Mesodermal cell (in vitro differentiated cells): ENCODE measurements at regions not wholly inside any gene's neighbourhood (a gene's known extent, or its start where the extent isn't known, plus 50 kb on each side); places are given as distances from the start of the nearest gene placed in this dataset.

Experiments used
- H3K27ac ChIP-seq: 2 replicates; pipeline ENCODE4 v1.7.0; 2013; ENCODE audit warnings: mild to moderate bottlenecking, low read depth, low read length, moderate library complexity; ENCODE audit not compliant: severe bottlenecking
- H3K36me3 ChIP-seq: 2 replicates; pipeline ENCODE4 v1.7.1; 2013; ENCODE audit warnings: mild to moderate bottlenecking, low read length, moderate library complexity; ENCODE audit not compliant: control insufficient read depth, insufficient read depth
- H3K4me1 ChIP-seq: one replicate; pipeline ENCODE4 v1.7.1; 2013; ENCODE audit warnings: mild to moderate bottlenecking, low read length; ENCODE audit not compliant: insufficient read depth, control insufficient read depth, poor library complexity, severe bottlenecking
- H3K4me3 ChIP-seq: 2 replicates; pipeline ENCODE4 v1.7.0; 2013; ENCODE audit warnings: low read length, control low read depth, mild to moderate bottlenecking; ENCODE audit not compliant: insufficient read depth, poor library complexity, severe bottlenecking; ENCODE audit errors: extremely low read depth
- H3K9me3 ChIP-seq: 2 replicates; pipeline ENCODE4 v1.7.1; 2013; ENCODE audit warnings: mild to moderate bottlenecking, low read length, moderate library complexity; ENCODE audit not compliant: control insufficient read depth
- whole genome bisulfite sequencing, 2 experiments: methylation state at CpG; one replicate each; pipeline ENCODE4 v1.1.5; 2013; ENCODE audit warnings: missing lambda C conversion rate in 2 of 2; ENCODE audit not compliant: insufficient coverage in 2 of 2; 5-methylcytosine and 5-hydroxymethylcytosine counted together

DNA sequence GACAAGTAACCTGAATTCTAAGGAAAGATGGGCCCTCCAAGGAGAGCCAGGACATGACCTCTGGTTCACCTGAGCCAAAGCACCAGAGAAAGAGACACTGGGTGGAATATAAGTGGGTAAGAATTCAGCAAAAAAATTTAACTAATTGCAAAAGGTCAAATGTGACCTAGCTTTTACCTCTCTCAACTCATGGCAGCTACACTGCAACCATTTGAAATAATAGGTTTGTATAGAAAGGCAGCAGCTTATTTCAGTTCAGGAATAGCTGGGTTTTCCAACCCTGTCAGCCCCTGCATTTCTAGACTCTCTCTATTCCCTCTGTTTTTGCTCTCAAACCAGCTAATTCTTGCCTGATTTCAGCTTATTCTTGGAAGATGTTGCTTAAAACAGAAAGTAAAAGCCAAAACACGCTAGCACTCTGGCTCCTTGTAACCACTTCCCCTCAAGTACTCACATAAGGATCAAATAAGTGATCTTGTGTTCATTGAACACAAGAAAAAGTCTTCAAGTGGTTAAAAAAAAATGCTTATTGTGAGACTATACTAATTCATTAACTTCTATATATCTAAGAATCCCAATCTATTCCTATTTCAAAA is 101.1 kb upstream of the NR4A3 start:
- Histone ChIP-seq H3K4me3 (no peak overlapping the region), H3K36me3 (no peaks in the 10 kb centered on the region), H3K9me3 (no peaks in the 10 kb centered on the region), H3K27ac (no peak overlapping the region), H3K4me1 (no peaks in the 10 kb centered on the region)
- WGBS, 2 experiments = no CpG with 5 or more reads among the region's 1 CpG

GRCh38 chr9:99721898-99722297 is 99.8 kb upstream of the NR4A3 start:
- Histone ChIP-seq H3K36me3 (no peaks in the 10 kb centered on the region), H3K9me3 (no peaks in the 10 kb centered on the region), H3K4me1 (no peaks in the 10 kb centered on the region), H3K4me3 (no peak overlapping the region), H3K27ac (no peak overlapping the region)
- WGBS, 2 experiments = 60 to 100% methylated on average over 1 of the region's 2 CpGs

DNA sequence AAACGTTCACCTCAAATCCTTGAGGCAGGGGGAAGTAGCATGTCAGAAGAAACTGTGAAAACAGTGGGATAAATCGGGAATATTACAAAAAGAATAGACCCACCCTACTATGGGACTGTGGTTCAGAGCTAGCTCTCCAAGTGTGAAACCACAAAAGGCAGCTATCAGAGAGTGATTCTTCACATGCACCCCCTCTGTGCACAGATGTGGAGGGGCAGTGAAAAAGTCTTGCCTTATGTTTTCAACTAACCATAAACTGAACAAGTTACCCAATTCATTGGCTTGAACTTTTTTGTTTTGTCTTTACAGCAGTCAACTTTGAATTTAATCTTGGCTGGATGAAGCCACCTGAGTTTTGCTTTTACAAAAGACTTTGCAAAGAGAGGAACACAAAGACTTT is 98.8 kb upstream of the NR4A3 start:
- no peak overlapping the region for H3K27ac ChIP-seq
- H3K4me3 ChIP-seq = no peak overlapping the region
- H3K4me1 ChIP-seq = no peaks in the 10 kb centered on the region
- no peaks in the 10 kb centered on the region for H3K9me3 ChIP-seq
- WGBS, 2 experiments = no CpG with 5 or more reads among the region's 2 CpGs
- H3K36me3 ChIP-seq = no peaks in the 10 kb centered on the region

- Histone ChIP-seq H3K9me3 (no peaks in the 10 kb centered on the region), H3K4me1 (no peaks in the 10 kb centered on the region), H3K4me3 (no peak overlapping the region), H3K36me3 (no peaks in the 10 kb centered on the region), H3K27ac (no peak overlapping the region)
Observed at GRCh38 chr9:99724640-99725039, 97.0 kb upstream of the NR4A3 start.

DNA sequence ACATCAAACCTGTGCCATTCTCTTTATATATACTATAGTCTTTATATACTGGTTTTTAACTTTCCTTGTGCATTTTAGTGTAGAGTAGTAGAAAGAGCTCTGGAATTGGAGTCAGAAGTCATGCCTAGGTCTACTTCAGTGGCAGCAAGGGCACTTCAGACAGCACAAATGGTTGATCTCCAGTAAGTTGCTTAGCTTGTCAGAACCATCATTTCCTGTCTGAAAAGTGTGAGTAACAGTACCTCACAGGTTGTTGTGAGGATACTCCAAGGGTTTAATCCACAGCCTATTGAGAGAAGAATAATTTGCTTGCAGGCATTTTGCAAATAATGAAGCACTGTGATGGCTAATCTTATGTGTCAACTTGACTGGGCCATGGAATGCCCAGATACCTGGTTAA is 95.8 kb upstream of the NR4A3 start:
- Histone ChIP-seq H3K36me3 (no peaks in the 10 kb centered on the region), H3K27ac (no peak overlapping the region), H3K4me3 (no peak overlapping the region), H3K9me3 (no peaks in the 10 kb centered on the region), H3K4me1 (no peaks in the 10 kb centered on the region)

DNA sequence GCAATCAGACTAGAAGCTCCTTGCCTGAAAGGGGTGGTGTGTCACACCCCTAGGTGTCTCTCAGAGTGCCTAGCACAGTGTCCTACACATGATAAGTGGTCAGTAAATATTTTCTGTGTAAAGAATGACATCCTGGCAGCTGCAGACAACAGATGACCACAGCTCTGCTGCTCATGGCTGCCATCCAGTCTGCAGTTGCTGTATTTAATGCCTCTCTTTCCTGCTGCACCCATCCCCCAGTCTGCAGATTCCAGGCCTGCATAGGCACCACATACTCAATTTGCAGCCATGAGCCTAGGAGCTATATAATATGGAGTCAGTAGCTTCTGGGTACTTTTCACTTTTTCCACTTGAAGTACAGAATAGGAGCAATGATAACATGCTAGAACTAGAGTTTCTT is 94.9 kb upstream of the NR4A3 start:
- no peak overlapping the region for H3K4me3 ChIP-seq
- no peak overlapping the region for H3K27ac ChIP-seq
- H3K36me3 ChIP-seq = no peaks in the 10 kb centered on the region
- no peaks in the 10 kb centered on the region for H3K4me1 ChIP-seq
- no peaks in the 10 kb centered on the region for H3K9me3 ChIP-seq

DNA sequence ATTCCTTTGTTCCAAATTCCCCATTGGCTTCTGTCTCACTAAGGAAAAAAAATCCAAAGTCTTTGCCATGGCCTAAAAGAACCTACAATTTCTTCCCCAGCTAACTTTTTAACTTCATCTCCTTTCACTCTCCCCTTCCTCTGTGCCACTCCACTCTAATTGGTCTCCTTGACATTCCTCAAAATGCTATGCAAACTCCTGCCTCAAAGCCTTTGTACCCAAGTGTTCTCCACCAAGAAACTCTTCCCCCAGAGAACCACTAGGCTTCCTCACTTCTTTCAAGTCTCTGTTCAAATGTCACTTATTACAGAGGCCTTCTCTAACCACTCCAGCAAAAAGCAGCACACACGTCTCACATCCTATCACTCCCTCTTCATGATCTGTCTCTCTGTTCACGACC is 91.6 kb upstream of the NR4A3 start:
- Histone ChIP-seq H3K36me3 (no peaks in the 10 kb centered on the region), H3K9me3 (no peaks in the 10 kb centered on the region), H3K27ac (no peak overlapping the region), H3K4me3 (no peak overlapping the region), H3K4me1 (no peaks in the 10 kb centered on the region)
- 80% methylated on average over 2 of the region's 2 CpGs for WGBS, 2 experiments

DNA sequence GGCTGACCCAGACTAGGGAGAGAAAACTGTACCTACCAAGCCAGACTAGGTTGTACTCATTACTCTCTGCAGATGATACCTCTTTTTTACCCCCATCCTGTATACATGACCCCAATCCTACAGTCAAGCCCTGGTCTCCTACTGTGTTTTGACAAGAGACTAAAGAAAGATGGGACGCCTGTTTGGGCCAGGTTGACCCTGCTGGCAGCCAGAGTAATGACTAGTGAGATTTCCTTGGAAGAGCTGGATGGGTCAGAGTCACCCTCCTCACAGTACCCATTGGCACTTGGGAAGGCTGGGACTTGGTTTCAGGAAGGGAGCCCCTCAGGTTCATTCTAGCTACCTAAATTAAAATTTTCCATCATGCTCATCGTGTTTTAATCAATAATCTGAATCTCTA is 89.7 kb upstream of the NR4A3 start:
- no CpG with 5 or more reads among the region's 2 CpGs for WGBS, 2 experiments
- no peaks in the 10 kb centered on the region for H3K36me3 ChIP-seq

GRCh38 chr9:99732715-99733114 is 89.0 kb upstream of the NR4A3 start:
- Histone ChIP-seq H3K4me1 (no peaks in the 10 kb centered on the region), H3K27ac (no peak overlapping the region), H3K36me3 (no peaks in the 10 kb centered on the region), H3K9me3 (no peaks in the 10 kb centered on the region), H3K4me3 (no peak overlapping the region)
- WGBS, 2 experiments = 94% methylated on average over 3 of the region's 5 CpGs; no CpG with 5 or more reads in 1 of the 2 experiments

More for the DNA sequence above, 89.7 kb upstream of the NR4A3 start:
- H3K27ac ChIP-seq = no peak overlapping the region
- H3K4me1 ChIP-seq = no peaks in the 10 kb centered on the region
- no peaks in the 10 kb centered on the region for H3K9me3 ChIP-seq
- no peak overlapping the region for H3K4me3 ChIP-seq

GRCh38 chr9:99735041-99735440 is 86.6 kb upstream of the NR4A3 start:
- Histone ChIP-seq H3K4me1 (no peaks in the 10 kb centered on the region), H3K27ac (no peak overlapping the region), H3K9me3 (no peaks in the 10 kb centered on the region), H3K36me3 (no peaks in the 10 kb centered on the region), H3K4me3 (no peak overlapping the region)
- WGBS, 2 experiments = 86 to 95% methylated on average over 2 of the region's 2 CpGs

- no peak overlapping the region for H3K27ac ChIP-seq
- no peaks in the 10 kb centered on the region for H3K4me1 ChIP-seq
- no peaks in the 10 kb centered on the region for H3K9me3 ChIP-seq
- H3K36me3 ChIP-seq = no peaks in the 10 kb centered on the region
- WGBS, 2 experiments = no CpG with 5 or more reads among the region's 3 CpGs
- H3K4me3 ChIP-seq = no peak overlapping the region
Observed at GRCh38 chr9:99736291-99736690, 85.4 kb upstream of the NR4A3 start.

GRCh38 chr9:99737649-99738048 is 84.0 kb upstream of the NR4A3 start:
- WGBS, 2 experiments = 83 to 95% methylated on average over 4 of the region's 4 CpGs
- Histone ChIP-seq H3K4me3 (no peak overlapping the region), H3K36me3 (no peaks in the 10 kb centered on the region)

More at GRCh38 chr9:99737649-99738048, 84.0 kb upstream of the NR4A3 start:
- no peaks in the 10 kb centered on the region for H3K9me3 ChIP-seq
- H3K4me1 ChIP-seq = no peaks in the 10 kb centered on the region
- no peak overlapping the region for H3K27ac ChIP-seq
